NCI-H2196 treated with DMSO at 0.1 percent for 48 hours (cell line): ENCODE measurements at regions not wholly inside any gene's neighbourhood (a gene's known extent, or its start where the extent isn't known, plus 50 kb on each side); places are given as distances from the start of the nearest gene placed in this dataset.

ENCODE experiments used
- DNase-seq: peaks from one replicate; lab custom pipeline; 2025; ENCODE audit not compliant: unreplicated experiment; lab: John Stamatoyannopoulos, UW

- no peak for DNase-seq
Observed at GRCh38 chr3:117287602-117288001, 578.0 kb downstream of the TUSC7 start.

- DNase-seq = no peak
Observed at GRCh38 chr3:117291476-117291875, 581.9 kb downstream of the TUSC7 start.

- DNase-seq = no peak
Observed at GRCh38 chr3:117297065-117297464, 587.5 kb downstream of the TUSC7 start.

- no peak for DNase-seq
Observed at GRCh38 chr3:117297541-117297940, 588.0 kb downstream of the TUSC7 start.

- no peak for DNase-seq
Observed at GRCh38 chr3:117298273-117298672, 588.7 kb downstream of the TUSC7 start.

- DNase-seq = no peak
Observed at GRCh38 chr3:117302428-117302827, 592.8 kb downstream of the TUSC7 start.

- DNase-seq = no peak
Observed at GRCh38 chr3:117303443-117303842, 593.9 kb downstream of the TUSC7 start.

GRCh38 chr3:117304681-117305080 lies 595.1 kb downstream of the TUSC7 start:
- DNase-seq = no peak

- DNase-seq = no peak
Observed at GRCh38 chr3:117305681-117306080, 596.1 kb downstream of the TUSC7 start.

GRCh38 chr3:117306299-117306698 lies 596.7 kb downstream of the TUSC7 start:
- no peak for DNase-seq

- DNase-seq = no peak
Observed at GRCh38 chr3:117308353-117308752, 598.8 kb downstream of the TUSC7 start.

GRCh38 chr3:117308756-117309155 lies 599.2 kb downstream of the TUSC7 start:
- no peak for DNase-seq

GRCh38 chr3:117310536-117310935 lies 601.0 kb downstream of the TUSC7 start:
- DNase-seq = no peak

- no peak for DNase-seq
Observed at GRCh38 chr3:117314441-117315150, 605.0 kb downstream of the TUSC7 start.

- no peak for DNase-seq
Observed at GRCh38 chr3:117322866-117323265, 613.3 kb downstream of the TUSC7 start.

- no peak for DNase-seq
Observed at GRCh38 chr3:117346901-117347300, 637.3 kb downstream of the TUSC7 start.

- DNase-seq = no peak
Observed at GRCh38 chr3:117348884-117349283, 639.3 kb downstream of the TUSC7 start.

- DNase-seq = no peak
Observed at GRCh38 chr3:117349566-117349965, 640.0 kb downstream of the TUSC7 start.

- no peak for DNase-seq
Observed at GRCh38 chr3:117350371-117350770, 640.8 kb downstream of the TUSC7 start.

GRCh38 chr3:117355566-117355965 lies 646.0 kb downstream of the TUSC7 start:
- no peak for DNase-seq

- DNase-seq = no peak
Observed at GRCh38 chr3:117356091-117356705, 646.6 kb downstream of the TUSC7 start.

- DNase-seq = no peak
Observed at GRCh38 chr3:117358717-117359314, 649.2 kb downstream of the TUSC7 start.
